ENCODE measurements at regions not wholly inside any gene's neighbourhood (a gene's known extent, or its start where the extent isn't known, plus 50 kb on each side); places are given as distances from the start of the nearest gene placed in this dataset.

GRCh38 chr9:99731950-99732349 is 89.7 kb upstream of the NR4A3 start:
- H3K23me2 ChIP-seq (ENCODE audit: insufficient read length, low read depth, low read length, poor library complexity, severe bottlenecking): no peaks in the 10 kb centered on the region
- H4K91ac ChIP-seq (ENCODE audit: insufficient read length, low read depth, low read length): no peak overlapping the region
- no peak overlapping the region for H4K5ac ChIP-seq (ENCODE audit: insufficient read length, low read depth, low read length)
- H3K9ac ChIP-seq (ENCODE audit: extremely low read depth, insufficient read length, low read length): no peak overlapping the region
- H3K4me2 ChIP-seq (ENCODE audit: insufficient read depth, insufficient read length, low read length): no peak overlapping the region
- H3K36me3 Mint-ChIP-seq (ENCODE audit: insufficient read depth in 1 of 3, low read depth in 3 of 3): no peaks in the 10 kb centered on the region
- no peak overlapping the region for H3K56ac ChIP-seq (ENCODE audit: insufficient read length, low read depth, low read length)
- no peak overlapping the region for H3K27ac ChIP-seq (ENCODE audit: insufficient read length, low read depth, low read length)
- no peak overlapping the region for H3T11ph ChIP-seq (ENCODE audit: low read length)
- H4K8ac ChIP-seq (replicated peaks; ENCODE audit: insufficient read length, low read depth, low read length): no peak overlapping the region
- H2BK15ac ChIP-seq (ENCODE audit: low read depth, low read length): no peak overlapping the region
- no peak overlapping the region for H2BK20ac ChIP-seq (ENCODE audit: low read depth, low read length, poor library complexity, severe bottlenecking)
- H3K9me3 Mint-ChIP-seq: no peaks in the 10 kb centered on the region
- no peak overlapping the region for H3K27ac Mint-ChIP-seq
- H3K79me2 ChIP-seq (ENCODE audit: insufficient read depth, low read length): no peaks in the 10 kb centered on the region
- H3K27me3 Mint-ChIP-seq (ENCODE audit: low read depth): no peaks in the 10 kb centered on the region
- H3K23ac ChIP-seq (ENCODE audit: insufficient read length, low read depth, low read length): no peak overlapping the region
- H2BK12ac ChIP-seq (ENCODE audit: insufficient read length, low read depth, low read length): no peak overlapping the region
- no peak overlapping the region for H2AFZ ChIP-seq (ENCODE audit: low read length)
- no CpG with 5 or more reads among the region's 2 CpGs for WGBS (ENCODE audit: extremely low coverage, insufficient read length, low lambda C conversion rate)
- H4K20me1 ChIP-seq (ENCODE audit: control insufficient read depth, insufficient read depth, insufficient read length): no peaks in the 10 kb centered on the region
- H3K27me3 ChIP-seq (ENCODE audit: insufficient read depth, low read length): no peaks in the 10 kb centered on the region
- H3K4me1 ChIP-seq (ENCODE audit: insufficient read depth, low read length): 0 out of 2 replicates have a peak, but pooled peaks cover 2% of the 10 kb centered on the region
- no peak overlapping the region for H2BK120ac ChIP-seq (ENCODE audit: low read depth, low read length, poor library complexity, severe bottlenecking)
- no peaks in the 10 kb centered on the region for H3K9me3 ChIP-seq (ENCODE audit: control insufficient read depth, low read depth, low read length)
- H3K4me1 Mint-ChIP-seq: peaks cover 11 to 13% of the 10 kb centered on the region in 2 experiments
- H3K14ac ChIP-seq (ENCODE audit: insufficient read depth, low read length): no peak overlapping the region
- TF ChIP-seq CTCF (conservative IDR thresholded peaks at IDR 0.05): peak; percentile 39; the same call in 2 of the 3 replicates
- no peak for DNase-seq
- no peak overlapping the region for H2AK5ac ChIP-seq (ENCODE audit: insufficient read length, low read length)
- no peak overlapping the region for H3K18ac ChIP-seq (ENCODE audit: insufficient read length, low read depth, low read length)
- H3K79me1 ChIP-seq (ENCODE audit: insufficient read depth, low read depth, low read length, poor library complexity, severe bottlenecking): no peaks in the 10 kb centered on the region
- no peak overlapping the region for H2BK5ac ChIP-seq (ENCODE audit: insufficient read length, low read length)
- no peak overlapping the region for H3K4me3 Mint-ChIP-seq
- H3K4ac ChIP-seq (ENCODE audit: low read depth, low read length): no peak overlapping the region
